Adrenal gland (tissue), 9 donors: ENCODE measurements at regions not wholly inside any gene's neighbourhood (a gene's known extent, or its start where the extent isn't known, plus 50 kb on each side); places are given as distances from the start of the nearest gene placed in this dataset.

ENCODE experiments used
- DNase-seq, 7 donors: peaks; one replicate each; pipeline ENCODE4 v3.0.0-alpha.2; 2019 to 2020
- H3K27ac ChIP-seq, 5 donors: fragments of 200-600 bp; sonication (generic) in 4 of 5; 1 replicate in 3 of 5; 2 replicates in 2 of 5; pipeline versions ENCODE4 v1.5.1 to v1.8.0; 2016 to 2020; ENCODE audit warnings: mild to moderate bottlenecking in 1 of 5
- H3K27me3 ChIP-seq: fragments of 200-600 bp; 2 replicates; pipeline ENCODE4 v1.8.0; 2021
- H3K36me3 ChIP-seq, 2 donors: fragments of 200-600 bp; replicated peaks in 1 of 2; 1 replicate in 1 of 2; 2 replicates in 1 of 2; pipeline versions ENCODE4 v1.5.1 to v1.8.0; 2018 to 2022
- H3K4me1 ChIP-seq, 2 donors: fragments of 200-600 bp; replicated peaks in 1 of 2; 1 replicate in 1 of 2; 2 replicates in 1 of 2; pipeline versions ENCODE4 v1.5.1 to v1.8.0; 2018 to 2021
- H3K4me3 ChIP-seq, 4 donors: fragments of 200-600 bp; sonication (generic) in 3 of 4; one replicate each; pipeline ENCODE4 v1.5.1; 2016 to 2018
- H3K9me3 ChIP-seq, 3 donors: fragments of 200-600 bp; sonication (generic) in 1 of 3; replicated peaks in 1 of 3; 1 replicate in 2 of 3; 2 replicates in 1 of 3; pipeline versions ENCODE4 v1.5.1 to v1.8.0; 2016 to 2021
- POLR2A ChIP-seq, 2 donors: fragments of 450-650 bp; IDR thresholded peaks; one replicate each; pipeline ENCODE4 v1.6.1; 2017; ENCODE audit warnings: antibody characterized with exemption in 2 of 2, mild to moderate bottlenecking in 2 of 2, moderate library complexity in 1 of 2
- WGBS, 4 donors: extraction: QIAGEN DNeasy Blood & Tissue Kit in 2 of 4; methylation state at CpG; one replicate each; pipeline versions ENCODE4 v1.1.5 to v1.1.7; 2013 to 2017; 5-methylcytosine and 5-hydroxymethylcytosine counted together
- intact Hi-C, 2 donors: fragments of 100-400 bp; cut with DNase I; formaldehyde crosslinking; loops; one replicate each; pipeline versions ENCODE4 v1.14.1 to v1.15.0; 2022 to 2023
- TF ChIP-seq, protein P1 (sequence below), 6 experiments: fragments of 450-650 bp in 4 of 6; fragments of 200-600 bp in 2 of 6; sonication (generic) in 1 of 6; IDR thresholded peaks; 1 replicate in 5 of 6; 2 replicates in 1 of 6; pipeline versions ENCODE4 v1.5.1 to v1.8.0; 2016 to 2021; ENCODE audit warnings: antibody characterized with exemption in 6 of 6, mild to moderate bottlenecking in 2 of 6, moderate library complexity in 1 of 6
- donor health status: healthy with polysubstance abuse.
- donor health status: Bipolar disorder and iron deficiency.
- donor health status: DM: yes; HTN: yes; CAD: no.
- donor health status: DM: no; HTN: no; CAD: no.
- donor health status: DM: no; HTN: no; CAD: no.

DNA sequence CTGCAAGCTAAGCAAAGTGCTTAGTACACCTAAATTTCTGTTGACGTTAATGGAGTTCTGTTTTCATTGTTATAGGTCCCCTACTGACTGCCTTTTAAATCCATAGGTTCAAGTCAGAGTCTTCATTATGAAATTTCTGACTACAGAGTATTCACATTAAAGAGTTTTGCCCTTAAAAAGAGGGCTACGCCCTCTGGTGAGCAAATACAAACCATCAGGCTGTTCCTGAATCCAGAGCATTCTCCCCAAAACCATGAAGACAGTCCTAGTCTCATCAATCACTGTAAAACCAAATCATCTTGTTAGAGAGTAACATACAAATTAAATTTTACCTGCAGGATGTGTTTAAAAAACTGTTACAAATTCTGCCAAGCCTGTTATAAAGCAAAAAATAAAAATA, 1091.7 kb downstream of the TDRD15 start:
- no peak for TF ChIP-seq POLR2A (IDR thresholded peaks at IDR 0.05)
- TF ChIP-seq, protein P1, sequence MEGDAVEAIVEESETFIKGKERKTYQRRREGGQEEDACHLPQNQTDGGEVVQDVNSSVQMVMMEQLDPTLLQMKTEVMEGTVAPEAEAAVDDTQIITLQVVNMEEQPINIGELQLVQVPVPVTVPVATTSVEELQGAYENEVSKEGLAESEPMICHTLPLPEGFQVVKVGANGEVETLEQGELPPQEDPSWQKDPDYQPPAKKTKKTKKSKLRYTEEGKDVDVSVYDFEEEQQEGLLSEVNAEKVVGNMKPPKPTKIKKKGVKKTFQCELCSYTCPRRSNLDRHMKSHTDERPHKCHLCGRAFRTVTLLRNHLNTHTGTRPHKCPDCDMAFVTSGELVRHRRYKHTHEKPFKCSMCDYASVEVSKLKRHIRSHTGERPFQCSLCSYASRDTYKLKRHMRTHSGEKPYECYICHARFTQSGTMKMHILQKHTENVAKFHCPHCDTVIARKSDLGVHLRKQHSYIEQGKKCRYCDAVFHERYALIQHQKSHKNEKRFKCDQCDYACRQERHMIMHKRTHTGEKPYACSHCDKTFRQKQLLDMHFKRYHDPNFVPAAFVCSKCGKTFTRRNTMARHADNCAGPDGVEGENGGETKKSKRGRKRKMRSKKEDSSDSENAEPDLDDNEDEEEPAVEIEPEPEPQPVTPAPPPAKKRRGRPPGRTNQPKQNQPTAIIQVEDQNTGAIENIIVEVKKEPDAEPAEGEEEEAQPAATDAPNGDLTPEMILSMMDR (IDR thresholded peaks at IDR 0.05): no peak
- Histone ChIP-seq H3K4me1 (no peaks in the 10 kb centered on the region), H3K9me3 (no peaks in the 10 kb centered on the region), H3K27me3 (no peaks in the 10 kb centered on the region), H3K27ac (no peak overlapping the region), H3K4me3 (no peak overlapping the region), H3K36me3 (no peaks in the 10 kb centered on the region)
- WGBS, 4 donors: 66 to 88% (median 72%) methylated on average over 2 of the region's 2 CpGs
- DNase-seq: no peak
- intact Hi-C loops: no loop called here

DNA sequence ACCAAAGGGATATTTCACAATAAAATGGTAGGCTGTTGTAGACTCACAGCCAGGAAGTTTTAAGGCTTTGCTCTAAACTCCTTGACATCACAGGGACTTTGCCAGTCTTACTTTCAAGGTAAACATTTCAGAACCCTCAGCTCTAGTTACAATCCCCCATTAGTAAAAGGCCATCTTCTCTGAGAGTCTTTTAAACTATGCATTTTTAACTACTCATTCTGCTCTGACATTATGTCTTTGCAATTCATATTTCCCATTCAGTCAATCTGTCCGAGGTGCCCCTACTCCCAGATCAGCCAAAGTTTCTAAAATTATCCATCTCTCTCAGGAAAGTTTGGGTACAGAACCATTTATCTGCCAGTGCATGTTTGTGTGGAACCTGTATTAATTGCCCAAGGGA, 1094.1 kb downstream of the TDRD15 start:
- WGBS, 4 donors: 46 to 69% (median 63%) methylated on average over 1 of the region's 1 CpG
- no peak overlapping the region for H3K4me3 ChIP-seq
- no peaks in the 10 kb centered on the region for H3K36me3 ChIP-seq
- H3K4me1 ChIP-seq: no peaks in the 10 kb centered on the region
- H3K27ac ChIP-seq: no peak overlapping the region
- no peak for DNase-seq
- no peak for TF ChIP-seq POLR2A (IDR thresholded peaks at IDR 0.05)
- TF ChIP-seq, protein P1 (IDR thresholded peaks at IDR 0.05): no peak
- intact Hi-C loops: no loop called here
- H3K27me3 ChIP-seq: no peaks in the 10 kb centered on the region
- no peaks in the 10 kb centered on the region for H3K9me3 ChIP-seq

DNA sequence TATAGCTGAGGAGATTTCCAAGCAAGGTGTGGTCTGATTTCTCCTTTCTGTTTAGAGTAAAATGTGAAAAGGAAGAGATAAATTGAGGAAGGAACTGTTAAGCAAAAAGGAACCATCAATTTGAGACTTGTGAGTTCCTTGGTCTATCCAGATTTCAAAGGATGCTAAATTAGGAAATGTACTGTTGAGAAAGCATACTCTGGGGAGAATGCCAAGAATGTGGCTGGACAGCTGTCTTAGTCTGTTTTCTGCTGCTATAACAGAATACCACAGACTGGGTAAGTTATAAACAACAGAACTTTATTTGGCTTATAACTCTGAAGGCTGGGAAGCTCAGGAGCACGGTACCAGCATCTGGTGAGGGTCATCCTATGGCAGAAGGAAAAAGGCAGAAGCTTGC, 1097.2 kb downstream of the TDRD15 start:
- no peaks in the 10 kb centered on the region for H3K27me3 ChIP-seq
- no peaks in the 10 kb centered on the region for H3K36me3 ChIP-seq
- TF ChIP-seq POLR2A (IDR thresholded peaks at IDR 0.05): no peak
- TF ChIP-seq, protein P1 (IDR thresholded peaks at IDR 0.05): no peak
- H3K4me3 ChIP-seq: no peak overlapping the region
- no peaks in the 10 kb centered on the region for H3K4me1 ChIP-seq
- no peaks in the 10 kb centered on the region for H3K9me3 ChIP-seq
- H3K27ac ChIP-seq: no peak overlapping the region
- intact Hi-C loops: no loop called here
- WGBS, 4 donors: 6 to 85% (median 60%) methylated on average over 1 of the region's 1 CpG
- no peak for DNase-seq

DNA sequence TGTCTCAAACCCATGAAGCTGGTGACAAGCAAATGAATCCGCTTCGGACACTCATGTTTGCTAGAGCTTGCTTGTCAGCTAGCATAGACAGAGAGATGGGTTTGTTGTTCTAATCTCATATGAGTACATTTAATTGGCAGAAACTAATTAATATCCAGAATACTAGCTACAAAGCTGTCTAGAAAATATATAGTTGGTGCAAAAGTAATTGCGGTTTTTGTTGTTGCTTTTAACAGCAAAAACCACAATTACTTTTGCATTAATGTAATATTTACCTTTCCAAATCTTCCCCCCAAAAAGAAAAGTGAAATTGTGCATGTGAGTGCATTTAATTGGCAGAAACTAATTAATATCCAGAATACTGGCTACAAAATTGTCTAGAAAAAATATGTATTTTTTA, 1115.2 kb downstream of the TDRD15 start:
- Histone ChIP-seq H3K4me1 (no peaks in the 10 kb centered on the region), H3K4me3 (no peak overlapping the region), H3K9me3 (no peaks in the 10 kb centered on the region), H3K36me3 (no peaks in the 10 kb centered on the region), H3K27ac (no peak overlapping the region), H3K27me3 (no peaks in the 10 kb centered on the region)
- no peak for TF ChIP-seq POLR2A (IDR thresholded peaks at IDR 0.05)
- TF ChIP-seq, protein P1 (IDR thresholded peaks at IDR 0.05): no peak
- DNase-seq: no peak
- 84 to 92% (median 89%) methylated on average over 3 of the region's 3 CpGs for WGBS, 4 donors
- intact Hi-C loops: no loop called here
